H9 (cell line): ENCODE measurements at regions not wholly inside any gene's neighbourhood (a gene's known extent, or its start where the extent isn't known, plus 50 kb on each side); places are given as distances from the start of the nearest gene placed in this dataset.

Experiments
- DNase-seq: peaks from one replicate; pipeline ENCODE4 v3.0.0-alpha.2; 2017
- H2AFZ ChIP-seq: one replicate; pipeline ENCODE4 v1.6.1; 2013; ENCODE audit warnings: mild to moderate bottlenecking, low read length, control low read depth, moderate library complexity
- H2AK5ac ChIP-seq: 2 replicates; pipeline ENCODE4 v1.6.1; 2013; ENCODE audit warnings: low read length, control low read depth, mixed read lengths; ENCODE audit not compliant: insufficient read length
- H2BK120ac ChIP-seq: one replicate; pipeline ENCODE4 v1.6.1; 2013; ENCODE audit warnings: low read depth, mild to moderate bottlenecking, low read length, control low read depth, inconsistent platforms; ENCODE audit not compliant: poor library complexity, severe bottlenecking
- H2BK12ac ChIP-seq: 2 replicates; pipeline ENCODE4 v1.6.1; 2013; ENCODE audit warnings: low read length, control low read depth, mixed read lengths, low read depth; ENCODE audit not compliant: insufficient read length
- H2BK15ac ChIP-seq: 2 replicates; pipeline ENCODE4 v1.6.1; 2013; ENCODE audit warnings: low read depth, low read length, control low read depth
- H2BK20ac ChIP-seq: one replicate; pipeline ENCODE4 v1.6.1; 2013; ENCODE audit warnings: low read depth, mild to moderate bottlenecking, low read length, control low read depth, inconsistent platforms; ENCODE audit not compliant: poor library complexity, severe bottlenecking
- H2BK5ac ChIP-seq: 2 replicates; pipeline ENCODE4 v1.6.1; 2013; ENCODE audit warnings: low read length, control low read depth, mixed read lengths; ENCODE audit not compliant: insufficient read length
- H3K14ac ChIP-seq: 2 replicates; pipeline ENCODE4 v1.6.1; 2013; ENCODE audit warnings: low read length, control low read depth; ENCODE audit not compliant: insufficient read depth
- H3K18ac ChIP-seq: 2 replicates; pipeline ENCODE4 v1.6.1; 2013; ENCODE audit warnings: low read depth, mild to moderate bottlenecking, mixed read lengths, low read length, control low read depth; ENCODE audit not compliant: insufficient read length
- H3K23ac ChIP-seq: 2 replicates; pipeline ENCODE4 v1.6.1; 2013; ENCODE audit warnings: low read length, control low read depth, mixed read lengths, low read depth; ENCODE audit not compliant: insufficient read length
- H3K23me2 ChIP-seq: 2 replicates; pipeline ENCODE4 v1.6.1; 2013; ENCODE audit warnings: low read depth, mild to moderate bottlenecking, mixed read lengths, low read length, control low read depth; ENCODE audit not compliant: insufficient read length, poor library complexity, severe bottlenecking
- H3K27ac ChIP-seq: 2 replicates; pipeline ENCODE4 v1.5.1; 2013; ENCODE audit warnings: low read length, control low read depth, mixed read lengths, low read depth; ENCODE audit not compliant: insufficient read length
- H3K27me3 ChIP-seq: 2 replicates; pipeline ENCODE4 v1.6.1; 2013; ENCODE audit warnings: low read length, control low read depth, inconsistent platforms; ENCODE audit not compliant: insufficient read depth
- H3K4ac ChIP-seq: 2 replicates; pipeline ENCODE4 v1.6.1; 2013; ENCODE audit warnings: low read depth, mild to moderate bottlenecking, control low read depth, inconsistent platforms, low read length, moderate library complexity
- H3K4me1 ChIP-seq: 2 replicates; pipeline ENCODE4 v1.6.1; 2013; ENCODE audit warnings: low read length, control low read depth, inconsistent platforms; ENCODE audit not compliant: insufficient read depth
- H3K4me2 ChIP-seq: 2 replicates; pipeline ENCODE4 v1.6.1; 2013; ENCODE audit warnings: low read length, control low read depth, mixed read lengths; ENCODE audit not compliant: insufficient read length, insufficient read depth
- H3K56ac ChIP-seq: 2 replicates; pipeline ENCODE4 v1.6.1; 2013; ENCODE audit warnings: low read depth, mild to moderate bottlenecking, mixed read lengths, low read length, control low read depth; ENCODE audit not compliant: insufficient read length
- H3K79me1 ChIP-seq: 2 replicates; pipeline ENCODE4 v1.6.1; 2013; ENCODE audit warnings: low read depth, mild to moderate bottlenecking, moderate library complexity, low read length, control low read depth, inconsistent platforms; ENCODE audit not compliant: insufficient read depth, poor library complexity, severe bottlenecking
- H3K79me2 ChIP-seq: 2 replicates; pipeline ENCODE4 v1.6.1; 2013; ENCODE audit warnings: low read length, control low read depth, inconsistent platforms; ENCODE audit not compliant: insufficient read depth
- H3K9ac ChIP-seq: 2 replicates; pipeline ENCODE4 v1.6.1; 2013; ENCODE audit warnings: low read length, control low read depth, mixed read lengths; ENCODE audit not compliant: insufficient read length; ENCODE audit errors: extremely low read depth
- H3K9me3 ChIP-seq: one replicate; pipeline ENCODE4 v1.6.1; 2013; ENCODE audit warnings: low read depth, low read length, inconsistent platforms; ENCODE audit not compliant: control insufficient read depth
- H3T11ph ChIP-seq: one replicate; pipeline ENCODE4 v1.6.1; 2013; ENCODE audit warnings: mild to moderate bottlenecking, low read length, control low read depth, inconsistent platforms
- H4K20me1 ChIP-seq: one replicate; pipeline ENCODE4 v1.6.1; 2013; ENCODE audit not compliant: control insufficient read depth, insufficient read length, insufficient read depth
- H4K5ac ChIP-seq: 2 replicates; pipeline ENCODE4 v1.6.1; 2013; ENCODE audit warnings: low read depth, mild to moderate bottlenecking, mixed read lengths, low read length, control low read depth; ENCODE audit not compliant: insufficient read length
- H4K8ac ChIP-seq: replicated peaks from 2 replicates; pipeline ENCODE4 v1.6.1; 2013; ENCODE audit warnings: low read length, control low read depth, mixed read lengths, low read depth; ENCODE audit not compliant: insufficient read length
- H4K91ac ChIP-seq: 2 replicates; pipeline ENCODE4 v1.6.1; 2013; ENCODE audit warnings: low read depth, mild to moderate bottlenecking, moderate library complexity, mixed read lengths, low read length, control low read depth; ENCODE audit not compliant: insufficient read length
- H3K27ac Mint-ChIP-seq, 3 experiments: 2 replicates in 2 of 3; 3 replicates in 1 of 3; pipeline ENCODE4 v1.8.0; 2020 to 2021; ENCODE audit warnings: mixed read lengths in 3 of 3, mild to moderate bottlenecking in 1 of 3, moderate library complexity in 1 of 3
- H3K27me3 Mint-ChIP-seq: 2 replicates; pipeline ENCODE4 v1.8.0; 2021; ENCODE audit warnings: low read depth, mild to moderate bottlenecking, moderate library complexity, mixed read lengths
- H3K36me3 Mint-ChIP-seq, 3 experiments: 2 replicates in 2 of 3; 3 replicates in 1 of 3; pipeline ENCODE4 v1.8.0; 2020 to 2021; ENCODE audit warnings: low read depth in 3 of 3, mixed read lengths in 3 of 3; ENCODE audit not compliant: insufficient read depth in 1 of 3
- H3K4me1 Mint-ChIP-seq, 2 experiments: 2 replicates each; pipeline ENCODE4 v1.8.0; 2020; ENCODE audit warnings: mixed read lengths in 2 of 2
- H3K4me3 Mint-ChIP-seq, 2 experiments: 2 replicates in 1 of 2; 3 replicates in 1 of 2; pipeline ENCODE4 v1.8.0; 2020 to 2021; ENCODE audit warnings: mild to moderate bottlenecking in 2 of 2, mixed read lengths in 2 of 2, moderate library complexity in 1 of 2
- H3K9me3 Mint-ChIP-seq, 2 experiments: 2 replicates in 1 of 2; 3 replicates in 1 of 2; pipeline ENCODE4 v1.8.0; 2020; ENCODE audit warnings: mild to moderate bottlenecking in 2 of 2, mixed read lengths in 2 of 2, moderate library complexity in 1 of 2
- CTCF ChIP-seq: fragments of 200-600 bp; sonication (generic); conservative IDR thresholded peaks from 3 replicates; pipeline ENCODE4 v1.8.0; 2021; ENCODE audit warnings: antibody characterized with exemption, mild to moderate bottlenecking
- WGBS: extraction: QIAGEN DNeasy Blood & Tissue Kit; methylation state at CpG from one replicate; pipeline ENCODE4 v1.1.7; 2013; ENCODE audit warnings: missing lambda C conversion rate, low lambda C conversion rate, mixed read lengths; ENCODE audit not compliant: insufficient read length; ENCODE audit errors: extremely low coverage; 5-methylcytosine and 5-hydroxymethylcytosine counted together

- no CpG with 5 or more reads among the region's 2 CpGs for WGBS
- peaks cover 7 to 9% of the 10 kb centered on the region in 2 experiments; a peak in 4 of 5 replicates for H3K9me3 Mint-ChIP-seq
- H3K27ac ChIP-seq: no peak overlapping the region
These were observed 50.5 kb upstream of the KMT2E start for GRCh38 chr7:104963378-104963990.

More at GRCh38 chr7:104963378-104963990, 50.5 kb upstream of the KMT2E start:
- Histone ChIP-seq H3K4me1 (no peaks in the 10 kb centered on the region), H3K4ac (no peak overlapping the region), H3K56ac (no peak overlapping the region), H2BK20ac (no peak overlapping the region), H2AFZ (no peak overlapping the region), H3K14ac (no peak overlapping the region), H3K27me3 (no peaks in the 10 kb centered on the region), H4K20me1 (no peaks in the 10 kb centered on the region), H3K23ac (no peak overlapping the region), H2BK120ac (no peak overlapping the region), H3K4me2 (no peak overlapping the region), H2BK12ac (no peak overlapping the region), H3K79me2 (no peaks in the 10 kb centered on the region), H2AK5ac (no peak overlapping the region), H3K79me1 (no peaks in the 10 kb centered on the region), H3K23me2 (no peaks in the 10 kb centered on the region), H4K91ac (no peak overlapping the region), H2BK5ac (no peak overlapping the region), H4K8ac (no peak overlapping the region), H3K18ac (no peak overlapping the region), H3K9ac (no peak overlapping the region), H2BK15ac (no peak overlapping the region), H3K9me3 (no peaks in the 10 kb centered on the region), H3T11ph (no peak overlapping the region), H4K5ac (no peak overlapping the region)
- Mint-ChIP-seq H3K4me3 (no peak overlapping the region), H3K27me3 (no peaks in the 10 kb centered on the region), H3K36me3 (peaks cover 0 to 7% (median 4%) of the 10 kb centered on the region in 3 experiments; a peak in 4 of 7 replicates), H3K27ac (no peak overlapping the region), H3K4me1 (0 out of 4 replicates have a peak, but pooled peaks cover 0 to 4% of the 10 kb centered on the region in 2 experiments)
- no peak for TF ChIP-seq CTCF
- DNase-seq: no peak
